Hematopoietic multipotent progenitor cell treated with erythropoietin and hydrocortisone succinate and interleukin-3 and kit ligand, for 8 days (in vitro differentiated cells): ENCODE measurements at regions not wholly inside any gene's neighbourhood (a gene's known extent, or its start where the extent isn't known, plus 50 kb on each side); places are given as distances from the start of the nearest gene placed in this dataset.
"Not testable (repeated sequence)": the region's sequence is repeated elsewhere in the genome, so short reads cannot be mapped to it uniquely, and the experiment has no call there.

Source experiments
- DNase-seq: peaks from one replicate; pipeline ENCODE4 v3.0.0-alpha.2; 2015

DNA sequence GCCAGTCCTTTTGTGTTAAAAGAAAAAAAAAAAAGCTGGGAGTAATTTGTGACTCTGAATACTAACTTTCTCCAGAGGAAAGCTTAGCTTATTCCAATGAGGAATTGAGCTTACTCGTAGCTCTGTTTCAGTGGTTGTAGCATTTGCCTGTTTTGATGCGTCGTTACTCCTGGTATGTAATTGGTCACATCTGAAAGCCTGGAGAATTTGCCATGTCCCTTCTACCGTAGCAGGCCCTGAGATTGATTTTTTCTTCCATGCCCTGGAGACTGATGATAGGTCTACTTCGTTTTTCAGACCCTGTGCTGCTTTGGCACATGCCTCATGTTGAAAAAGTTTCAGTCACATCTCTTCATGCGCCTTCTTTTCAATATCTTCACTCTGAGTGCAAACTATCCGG, 1103.0 kb downstream of the PLA2G4A start:
- DNase-seq: no peak

DNA sequence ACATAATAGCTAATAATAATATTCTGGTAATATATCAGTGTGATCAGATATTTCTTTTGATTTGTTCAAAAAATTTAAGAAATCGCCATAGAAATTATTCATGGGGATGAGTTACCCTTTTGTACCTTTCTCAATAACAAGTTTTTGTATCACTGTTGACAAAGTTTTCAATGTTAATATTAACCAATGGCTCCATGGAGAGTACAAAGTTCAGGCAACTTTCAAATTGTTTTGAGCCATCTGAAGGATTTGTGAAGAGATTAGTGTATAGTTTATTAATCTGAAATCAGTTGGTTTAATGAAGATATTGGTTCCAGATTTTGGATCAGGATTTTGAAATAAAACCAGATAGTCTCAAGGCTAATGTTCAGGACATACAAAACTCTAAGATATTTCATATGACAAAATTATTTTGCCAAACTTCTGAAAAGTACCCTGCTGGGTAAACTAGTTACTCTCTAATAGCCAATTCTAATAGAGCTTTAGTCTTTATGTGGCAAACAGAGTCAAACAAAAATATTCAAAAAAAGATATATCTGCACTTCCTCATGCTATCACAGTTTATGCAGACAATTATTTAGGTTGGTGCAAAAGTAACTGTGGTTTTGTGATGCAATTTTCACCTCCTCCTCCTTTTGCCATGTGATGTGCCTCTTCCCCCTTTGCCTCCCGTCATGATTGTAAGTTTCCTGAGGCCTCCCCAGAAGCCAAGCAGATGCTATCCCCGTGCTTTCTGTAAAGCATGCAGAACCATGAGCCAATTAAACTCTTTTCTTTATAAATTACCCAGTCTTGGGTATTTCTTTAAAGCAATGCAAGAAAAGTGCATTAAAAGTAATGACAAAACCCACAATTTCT, 1105.0 kb downstream of the PLA2G4A start:
- DNase-seq: no peak

DNA sequence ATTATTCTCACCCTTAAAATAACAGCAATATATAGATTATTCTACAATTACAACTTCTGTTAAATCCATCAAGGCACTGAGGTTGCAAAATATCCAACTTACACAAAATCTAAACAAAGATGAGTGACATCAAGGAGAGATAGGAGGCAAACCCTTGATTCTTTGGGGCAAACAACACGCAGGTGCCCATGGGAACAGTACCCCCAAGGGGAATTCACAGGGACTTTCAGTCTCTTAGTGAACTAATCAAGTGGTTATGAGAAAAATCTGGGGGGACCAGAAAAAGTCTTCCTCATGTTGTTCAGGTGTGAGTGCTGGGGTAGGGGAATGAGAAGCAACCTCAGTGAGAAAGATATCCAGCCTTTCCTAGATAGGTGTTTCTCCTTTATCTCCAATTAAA, 1107.9 kb downstream of the PLA2G4A start:
- DNase-seq: no peak

DNA sequence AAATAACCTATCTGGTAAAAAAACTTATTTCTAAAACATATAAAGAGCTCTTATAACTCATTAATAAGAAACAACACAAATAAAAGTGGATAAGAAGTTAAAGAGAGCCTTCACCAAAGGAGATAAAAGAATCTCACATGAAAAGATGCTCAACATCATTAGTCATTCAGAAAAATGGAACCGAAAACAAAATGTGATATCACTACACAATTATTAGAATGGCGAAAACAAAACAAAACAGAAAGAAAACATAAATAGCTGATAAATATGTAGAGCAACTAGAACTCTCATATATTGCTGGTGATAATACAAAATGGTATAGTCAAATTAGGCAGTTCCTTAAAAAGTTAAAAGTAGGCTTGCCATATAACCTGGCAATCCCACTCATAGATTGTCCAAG, 1109.3 kb downstream of the PLA2G4A start:
- no peak for DNase-seq

DNA sequence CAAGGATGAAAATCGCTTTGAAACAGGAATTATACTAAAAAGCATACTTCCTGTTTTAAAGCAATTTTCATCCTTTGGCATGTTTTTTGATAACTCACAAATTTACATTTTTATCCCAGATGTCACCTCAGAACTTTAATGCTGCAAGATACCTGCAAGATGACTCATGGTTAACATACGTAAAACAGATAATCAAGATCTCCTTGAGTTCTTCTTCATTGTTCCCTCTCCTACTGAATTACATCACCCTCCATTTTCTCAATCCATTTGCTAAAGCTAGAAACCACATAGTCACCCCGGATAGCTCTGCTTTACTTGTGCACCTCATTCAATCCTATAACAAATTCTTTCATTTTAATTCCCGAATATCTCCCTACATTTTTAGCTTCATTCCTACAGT, 1114.2 kb downstream of the PLA2G4A start:
- no peak for DNase-seq

DNA sequence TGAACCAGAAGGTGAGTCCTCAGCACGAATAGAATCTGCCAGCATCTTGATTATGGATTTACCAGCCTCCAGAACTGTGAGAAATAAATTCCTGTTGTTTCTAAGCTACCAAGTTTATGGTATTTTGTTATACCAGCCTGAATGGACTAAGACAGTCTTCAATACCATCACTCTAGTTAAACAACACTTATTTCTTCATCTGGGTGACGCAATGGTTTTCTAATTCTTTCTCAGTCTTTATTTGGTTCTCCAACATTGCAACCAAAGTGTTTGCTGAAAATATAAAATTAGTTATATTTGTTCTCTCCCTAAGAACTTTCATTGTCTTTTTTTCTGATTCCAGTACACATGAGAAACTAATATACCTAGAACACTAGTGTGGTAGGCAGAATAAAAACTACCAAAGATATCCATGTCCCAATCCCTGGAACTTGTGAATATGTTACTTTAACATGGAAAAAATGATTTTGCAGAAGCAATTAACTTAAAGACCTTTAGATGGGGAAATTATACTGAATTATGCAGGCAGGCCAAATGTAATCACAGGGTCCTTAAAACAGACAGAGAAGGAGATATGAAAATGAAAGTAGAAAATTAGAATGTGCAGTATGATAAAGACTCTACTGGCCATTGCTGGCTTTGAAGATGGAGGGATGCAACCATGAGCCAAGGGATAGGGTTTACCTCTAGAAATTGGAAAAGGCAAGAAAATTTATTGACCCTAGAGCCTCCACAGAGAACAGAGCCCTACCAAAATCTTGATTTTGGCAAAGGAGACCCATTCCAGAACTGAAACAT, 1115.1 kb downstream of the PLA2G4A start:
- DNase-seq: no peak

DNA sequence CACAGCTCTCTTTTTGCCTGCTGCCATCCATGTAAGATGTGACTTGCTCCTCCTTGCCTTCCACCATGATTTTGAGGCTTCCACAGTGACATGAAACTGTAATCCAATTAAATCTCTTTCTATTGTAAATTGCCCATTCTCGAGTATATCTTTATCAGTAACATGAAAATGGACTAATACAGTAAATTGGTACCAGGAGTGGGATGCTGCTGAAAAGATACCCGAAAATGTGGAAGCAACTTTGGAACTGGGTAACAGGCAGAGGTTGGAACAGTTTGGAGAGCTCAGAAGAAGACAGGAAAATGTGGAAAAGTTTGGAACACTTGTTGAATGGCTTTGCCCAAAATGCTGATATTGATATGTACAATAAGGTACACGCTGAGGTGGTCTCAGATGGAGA, 1117.9 kb downstream of the PLA2G4A start:
- DNase-seq: not testable (repeated sequence)

DNA sequence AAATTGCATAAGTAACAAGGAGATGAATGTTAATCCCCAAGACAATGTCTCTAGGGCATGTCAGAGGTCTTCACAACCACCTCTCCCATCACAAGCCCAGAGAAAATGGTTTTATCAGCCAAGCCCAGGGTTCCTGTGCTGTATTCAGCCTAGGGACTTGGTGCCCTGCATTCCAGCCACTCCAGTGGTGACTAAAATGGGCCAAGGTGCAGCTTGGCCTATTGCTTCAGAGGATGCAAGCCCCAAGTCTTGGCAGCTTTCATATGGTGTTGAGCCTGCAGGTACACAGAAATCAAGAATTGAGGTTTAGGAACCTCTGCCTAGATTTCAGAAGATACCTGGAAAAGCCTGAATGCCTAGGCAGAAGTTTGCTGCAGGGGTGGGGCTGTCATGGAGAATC, 1118.6 kb downstream of the PLA2G4A start:
- no peak for DNase-seq

DNA sequence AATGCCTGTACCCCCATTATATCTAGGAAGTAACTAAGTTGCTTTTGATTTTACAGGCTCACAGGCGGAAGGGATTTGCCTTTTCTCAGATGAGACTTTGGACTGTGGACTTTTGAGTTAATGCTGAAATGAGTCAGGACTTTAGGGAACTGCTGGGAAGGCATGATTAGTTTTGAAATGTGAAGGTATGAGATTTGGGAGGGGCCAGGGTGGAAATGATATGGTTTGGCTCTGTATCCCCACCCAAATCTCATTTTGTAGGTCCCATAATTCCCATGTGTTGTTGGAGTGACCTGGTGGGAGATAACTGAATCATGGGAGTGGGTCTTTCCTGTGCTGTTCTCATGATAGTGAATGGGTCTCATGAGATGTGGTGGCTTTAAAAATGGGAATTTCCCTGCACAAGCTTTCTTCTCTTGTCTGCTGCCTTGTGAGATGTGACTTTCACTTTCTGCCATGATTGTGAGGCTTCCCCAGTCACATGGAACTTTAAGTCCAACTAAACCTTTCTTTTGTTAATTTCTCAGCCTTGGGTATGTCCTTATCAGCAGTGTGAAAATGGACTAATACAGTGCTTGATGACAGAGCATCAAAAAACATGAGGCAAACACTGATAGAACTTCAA, 1119.5 kb downstream of the PLA2G4A start:
- DNase-seq: no peak

DNA sequence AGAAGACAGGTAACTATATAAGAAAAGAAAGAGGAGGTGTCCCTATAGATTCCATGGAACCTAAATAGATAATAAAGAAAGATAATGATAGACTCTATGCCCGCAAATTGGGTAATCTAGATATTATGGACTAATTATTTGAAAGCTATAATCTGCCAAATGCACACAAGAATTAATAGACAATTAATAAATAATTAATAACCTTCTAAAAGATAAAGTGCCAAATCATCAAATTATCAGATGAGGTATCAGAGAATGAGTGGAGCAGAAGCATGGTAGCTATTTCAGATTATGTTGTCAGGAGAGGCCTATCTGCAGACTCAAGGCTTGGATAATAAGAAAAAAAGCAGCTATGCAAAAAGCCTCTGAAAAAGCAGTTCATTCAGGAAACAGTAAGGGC, 1120.8 kb downstream of the PLA2G4A start:
- no peak for DNase-seq

DNA sequence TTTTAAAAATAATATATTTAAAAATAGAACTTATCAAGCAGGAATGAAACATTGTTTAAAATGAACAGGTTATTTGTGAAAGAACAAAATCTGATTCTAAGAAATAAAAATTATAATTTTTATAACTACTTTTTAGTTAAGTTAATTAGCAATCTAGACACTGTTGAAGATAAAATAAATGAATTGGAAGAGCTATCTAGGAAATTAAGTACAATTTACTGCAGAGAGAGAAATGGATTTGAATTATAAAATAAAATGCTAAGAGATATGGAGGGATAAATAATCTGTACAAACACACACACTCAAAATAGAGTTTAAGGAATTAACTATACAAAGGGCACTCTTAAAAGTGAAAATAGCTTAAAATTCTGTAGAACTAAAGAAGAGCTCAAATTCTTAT, 1123.1 kb downstream of the PLA2G4A start:
- DNase-seq: no peak

DNA sequence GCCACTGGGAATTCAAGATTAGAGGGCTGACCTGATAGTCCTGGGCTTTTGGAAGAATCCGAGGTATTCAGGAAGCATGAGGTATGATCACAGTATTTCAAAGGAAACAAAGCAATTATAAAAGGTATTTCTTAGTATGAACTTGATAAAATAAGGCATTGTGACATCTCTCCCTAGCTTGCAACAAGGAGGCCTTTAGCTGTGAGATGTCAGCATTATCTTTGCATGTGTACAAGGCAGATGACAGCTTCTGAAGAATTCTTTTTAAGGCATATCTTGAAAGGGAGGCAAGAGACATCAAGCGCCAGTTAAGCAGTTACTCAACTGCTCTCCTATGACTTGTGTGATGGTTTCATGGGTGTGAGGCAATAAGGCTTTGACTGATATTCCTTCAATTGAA, 1123.7 kb downstream of the PLA2G4A start:
- no peak for DNase-seq

DNA sequence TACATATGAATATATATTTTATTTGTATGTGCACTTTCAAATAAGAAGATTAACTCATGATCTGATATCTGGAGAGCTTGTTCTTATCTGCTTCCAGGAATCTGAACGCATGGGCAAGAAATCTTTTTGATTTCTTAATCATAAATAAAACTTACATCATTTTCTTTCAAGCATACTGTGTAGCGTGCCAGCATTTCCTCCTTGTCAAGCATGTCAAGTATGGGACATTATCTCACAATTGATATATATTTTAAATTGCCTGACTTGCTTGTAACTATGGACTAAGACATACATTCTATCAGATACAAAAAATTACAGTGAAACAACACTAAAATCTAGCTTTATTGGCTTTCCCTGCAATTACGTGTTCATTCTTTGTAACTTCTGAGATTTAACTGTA, 1128.2 kb downstream of the PLA2G4A start:
- DNase-seq: no peak

DNA sequence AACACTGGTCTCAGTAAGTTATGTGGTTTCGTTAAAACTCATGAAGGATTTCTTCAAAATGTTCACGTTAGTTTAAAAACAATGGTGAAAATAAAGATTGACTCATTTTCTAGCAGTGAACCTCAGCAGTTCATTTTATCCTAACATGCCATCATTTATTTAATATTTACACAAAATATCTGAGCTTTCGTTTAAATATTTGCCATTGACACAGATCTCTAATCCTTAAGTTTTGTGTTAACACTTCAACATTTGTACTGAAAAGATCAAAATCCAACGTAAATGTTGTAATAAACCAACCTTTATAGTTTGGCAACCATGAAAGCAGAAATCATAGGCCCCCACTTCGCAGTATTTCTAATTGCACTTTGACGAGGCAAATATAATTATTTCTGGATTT, 1129.5 kb downstream of the PLA2G4A start:
- no peak for DNase-seq

DNA sequence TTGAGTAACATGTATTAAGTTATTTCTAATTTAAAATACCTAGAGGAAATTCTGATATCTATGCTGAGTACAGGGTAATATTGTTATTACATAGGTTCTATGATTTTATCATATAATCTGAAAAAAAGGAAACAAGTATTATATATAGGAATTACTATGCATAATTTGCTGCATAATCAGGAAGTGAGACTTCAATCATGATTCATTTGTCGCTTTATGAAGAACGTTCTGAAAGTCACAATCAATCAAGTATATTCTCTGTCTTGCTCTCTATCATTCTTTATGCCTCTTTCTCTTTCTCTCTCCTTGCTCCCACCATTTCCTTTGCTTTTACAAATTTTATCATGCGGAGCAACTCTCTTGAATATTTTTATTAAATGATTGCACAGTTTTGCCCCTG, 1130.3 kb downstream of the PLA2G4A start:
- DNase-seq: no peak

DNA sequence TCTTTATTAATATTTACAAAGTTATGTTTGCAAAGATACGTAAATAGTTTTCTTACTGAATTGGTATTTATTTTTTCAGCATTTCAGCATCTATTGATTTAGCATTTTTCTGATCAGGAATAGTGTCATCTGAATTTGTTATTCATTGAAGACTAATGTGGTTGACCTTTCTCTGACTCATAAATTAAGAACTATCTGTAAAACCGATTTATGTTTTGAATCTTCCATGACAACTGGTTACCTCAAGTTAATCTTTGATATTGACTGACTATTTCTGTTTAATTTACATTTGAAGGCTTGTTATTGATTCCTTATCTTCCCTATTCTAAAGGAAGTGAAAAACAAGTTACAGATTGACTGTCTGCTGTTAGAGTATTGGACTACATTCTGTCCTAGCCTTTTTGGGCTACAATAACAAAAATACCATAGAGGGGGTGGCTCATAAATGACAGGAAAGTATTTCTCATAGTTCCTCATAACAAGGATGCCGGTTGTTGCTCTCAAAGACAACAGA, 1131.4 kb downstream of the PLA2G4A start:
- DNase-seq: no peak

DNA sequence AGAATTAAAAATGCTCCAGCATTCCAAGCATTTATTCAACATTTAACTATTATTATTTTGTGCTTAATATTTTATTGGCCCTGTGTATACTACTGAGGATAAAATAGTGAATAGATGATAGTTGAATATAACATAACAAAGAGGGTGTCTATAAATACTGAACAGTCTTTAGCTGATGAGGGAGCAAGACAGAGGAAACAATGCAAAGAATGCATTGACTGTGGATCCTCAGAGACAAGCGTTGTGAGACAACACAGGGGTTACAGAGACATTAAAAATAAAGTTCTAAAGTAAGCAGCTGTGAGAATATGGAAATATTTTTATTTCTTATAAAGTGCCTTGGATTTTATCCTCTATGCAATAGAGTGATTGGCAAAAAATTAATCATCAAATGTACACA, 1133.1 kb downstream of the PLA2G4A start:
- DNase-seq: no peak

DNA sequence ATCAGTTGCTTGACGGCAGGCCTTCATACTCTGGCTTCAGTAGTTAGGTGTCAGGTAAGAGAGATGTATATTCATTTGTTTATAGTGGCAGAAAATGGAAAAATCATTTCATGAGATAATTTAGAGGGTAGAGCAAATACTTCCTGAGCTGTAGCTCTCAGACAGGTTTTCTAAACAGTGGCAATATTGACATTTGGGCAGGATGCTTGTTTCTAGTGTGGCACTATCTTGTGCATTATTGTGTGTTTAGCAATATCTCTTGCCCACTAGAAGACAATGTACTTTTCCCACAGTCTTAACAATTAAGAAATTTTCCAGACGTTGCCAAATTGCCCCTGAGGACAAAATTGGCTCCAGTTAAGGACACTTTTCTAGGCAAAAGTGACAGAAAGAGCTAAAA, 1143.1 kb downstream of the PLA2G4A start:
- no peak for DNase-seq

DNA sequence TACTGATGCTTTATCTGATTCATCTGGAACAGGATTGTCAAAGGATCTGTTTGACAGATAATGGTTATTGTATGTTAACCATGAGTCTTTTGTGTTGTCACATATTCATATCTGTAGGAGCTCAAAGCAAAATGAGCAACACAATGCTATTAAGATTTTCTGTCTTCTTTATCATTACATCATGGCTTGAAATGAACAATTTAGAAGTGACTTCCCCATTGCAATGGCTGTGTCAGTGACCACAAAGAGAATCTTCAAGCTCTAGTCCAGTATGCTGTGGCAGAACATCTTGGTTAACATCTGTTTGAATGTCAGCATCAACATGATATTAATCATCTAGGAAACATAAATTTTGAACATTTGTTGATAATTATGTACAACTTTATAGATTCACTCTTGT, 1148.5 kb downstream of the PLA2G4A start:
- no peak for DNase-seq

DNA sequence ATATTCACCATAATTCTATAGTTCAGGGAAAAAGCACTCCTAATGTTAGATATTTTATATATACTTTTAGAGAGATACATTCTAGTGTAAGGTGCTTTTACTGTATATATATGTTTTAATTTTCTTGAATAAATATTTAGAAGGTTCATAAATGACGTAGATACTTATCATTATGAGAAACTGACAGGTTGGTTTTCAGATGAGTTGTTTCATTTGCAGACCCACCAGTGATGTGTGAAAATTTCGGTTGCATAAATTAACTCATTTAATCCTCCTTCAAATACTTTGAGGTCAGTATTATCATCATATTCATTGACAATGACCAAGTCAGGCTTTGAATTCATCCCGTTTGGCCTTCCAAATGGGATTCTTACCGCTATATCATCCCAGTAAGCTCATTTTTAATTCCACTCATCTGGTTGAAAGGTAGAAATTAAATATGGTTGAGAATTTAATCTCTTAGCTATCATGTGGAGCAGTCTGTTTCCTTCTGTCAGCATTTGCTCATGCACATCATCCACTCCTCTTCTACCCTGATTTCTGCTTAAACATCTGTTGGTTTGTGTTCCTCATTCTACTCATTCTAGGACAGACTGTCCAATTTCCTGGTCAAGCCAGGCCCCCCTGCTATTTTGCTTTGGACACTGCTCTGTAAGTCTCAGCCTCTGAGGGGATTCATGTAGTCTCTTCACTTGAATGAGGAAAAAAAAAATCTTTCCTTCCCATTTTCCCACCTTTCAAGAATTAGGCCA, 1156.6 kb downstream of the PLA2G4A start:
- DNase-seq: no peak

DNA sequence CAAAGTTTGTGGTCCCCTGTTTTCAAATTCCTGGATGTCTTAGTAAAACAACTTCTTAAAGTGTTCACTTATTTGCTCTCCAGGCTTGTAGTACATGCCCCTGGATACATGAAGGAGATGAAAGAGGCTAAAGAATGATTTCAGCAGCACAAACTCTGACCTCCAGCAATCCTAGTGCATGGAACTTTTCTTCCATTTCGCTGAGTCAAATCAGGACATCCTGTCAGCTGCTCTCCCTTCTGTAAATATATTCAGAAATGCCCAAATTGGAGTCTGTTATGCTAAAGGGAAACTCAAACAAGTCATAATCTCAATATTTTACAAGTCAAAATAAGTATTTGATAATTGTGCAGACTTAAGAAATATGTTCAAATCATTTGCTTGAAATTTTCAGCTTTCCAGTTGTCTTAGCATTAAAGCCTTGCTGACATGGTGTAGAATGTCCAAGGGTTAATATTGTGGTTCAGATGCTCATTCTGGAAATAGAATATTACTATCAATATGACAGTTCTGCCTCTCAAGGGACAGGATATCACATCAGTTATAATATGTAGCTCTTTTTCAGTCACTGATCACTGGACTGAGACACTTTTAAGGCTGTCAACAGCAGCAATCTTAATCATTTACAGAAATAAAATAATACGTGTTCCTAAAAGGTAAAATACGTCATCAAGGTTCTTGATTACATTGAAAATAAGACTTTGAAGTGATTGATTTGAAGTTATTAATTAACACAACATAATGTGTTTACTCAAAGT, 1157.3 kb downstream of the PLA2G4A start:
- no peak for DNase-seq

DNA sequence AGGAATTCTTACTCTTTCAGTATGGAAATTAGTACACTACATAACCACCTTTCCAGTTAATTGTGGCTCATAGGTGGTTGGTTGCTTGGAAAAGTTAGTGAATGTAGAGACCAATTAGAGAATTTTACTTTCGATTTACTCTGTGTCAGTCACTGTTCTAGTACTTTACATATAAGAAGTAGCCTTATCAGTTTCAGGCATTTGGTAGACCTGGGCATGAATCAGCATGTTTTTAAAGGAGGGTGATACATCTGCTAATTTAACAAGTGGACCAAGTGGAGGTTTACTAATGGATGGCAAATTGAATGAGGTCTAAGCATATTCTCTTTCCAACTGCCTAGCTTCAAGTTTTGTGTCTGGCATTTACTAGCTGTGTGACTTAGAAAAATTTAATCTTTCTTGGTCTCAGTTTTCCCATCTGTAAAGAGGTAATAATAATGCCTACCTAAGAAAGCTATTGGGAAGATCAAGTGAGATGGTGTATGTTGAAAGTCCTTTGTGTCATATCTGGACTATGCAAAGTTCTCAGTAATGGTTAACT, 1158.6 kb downstream of the PLA2G4A start:
- DNase-seq: peak; percentile 15
